Calu3 (cell line): ENCODE measurements at regions not wholly inside any gene's neighbourhood (a gene's known extent, or its start where the extent isn't known, plus 50 kb on each side); places are given as distances from the start of the nearest gene placed in this dataset.

ENCODE experiments used
- BruUV-seq: library from RNA; stranded (reverse); fragments of 400-500 nt; replicated peaks from 2 replicates; lab custom pipeline; 2021; lab: Mats Ljungman, UMichigan
- CTCF ChIA-PET: fragments of 300-600 bp; sonication (Branson Sonifier 250); formaldehyde crosslinking; loops from one replicate; lab custom pipeline; 2022; ENCODE audit warnings: antibody characterized with exemption; lab: Charles Lee
- DNase-seq: peaks from one replicate; pipeline ENCODE4 v3.0.0; 2022
- H3K27ac Mint-ChIP-seq: one replicate; pipeline ENCODE4 v1.8.0; 2022; ENCODE audit warnings: mixed read lengths; ENCODE audit not compliant: unreplicated experiment
- H3K27me3 Mint-ChIP-seq: one replicate; pipeline ENCODE4 v1.8.0; 2022; ENCODE audit warnings: mixed read lengths; ENCODE audit not compliant: unreplicated experiment
- H3K36me3 Mint-ChIP-seq: one replicate; pipeline ENCODE4 v1.8.0; 2022; ENCODE audit warnings: mild to moderate bottlenecking, moderate library complexity, mixed read lengths; ENCODE audit not compliant: insufficient read depth, unreplicated experiment
- H3K4me1 Mint-ChIP-seq: one replicate; pipeline ENCODE4 v1.8.0; 2022; ENCODE audit warnings: mild to moderate bottlenecking, low read depth, mixed read lengths; ENCODE audit not compliant: unreplicated experiment
- H3K4me3 Mint-ChIP-seq: one replicate; pipeline ENCODE4 v1.8.0; 2022; ENCODE audit warnings: mild to moderate bottlenecking, low read depth, moderate library complexity, mixed read lengths; ENCODE audit not compliant: unreplicated experiment
- H3K9me3 Mint-ChIP-seq: one replicate; pipeline ENCODE4 v1.8.0; 2022; ENCODE audit warnings: low read depth, mixed read lengths; ENCODE audit not compliant: unreplicated experiment
- CTCF ChIP-seq: fragments of 200-600 bp; IDR thresholded peaks from one replicate; pipeline ENCODE4 v1.8.0; 2022; ENCODE audit warnings: antibody characterized with exemption; ENCODE audit not compliant: unreplicated experiment
- intact Hi-C: fragments of 100-400 bp; cut with micrococcal nuclease; formaldehyde crosslinking; loops from one replicate; pipeline ENCODE4 v1.10.0; 2022; ENCODE audit not compliant: unreplicated experiment

- Mint-ChIP-seq H3K27me3 (no peaks in the 10 kb centered on the region), H3K9me3 (peaks cover 14% of the 10 kb centered on the region), H3K4me1 (no peaks in the 10 kb centered on the region), H3K27ac (no peak overlapping the region), H3K4me3 (no peak overlapping the region), H3K36me3 (no peaks in the 10 kb centered on the region)
- no peak for TF ChIP-seq CTCF
- no peak for DNase-seq
- CTCF ChIA-PET = no interaction called here
- BruUV-seq = no TSS peak
- intact Hi-C loops = no loop called here
Measured at GRCh38 chr10:10532236-10532635, 485.4 kb upstream of the CELF2 start.

GRCh38 chr10:10532826-10533225, 484.8 kb upstream of the CELF2 start:
- CTCF ChIA-PET = no interaction called here
- Mint-ChIP-seq H3K36me3 (no peaks in the 10 kb centered on the region), H3K27me3 (no peaks in the 10 kb centered on the region), H3K4me1 (no peaks in the 10 kb centered on the region), H3K4me3 (no peak overlapping the region), H3K27ac (no peak overlapping the region), H3K9me3 (peaks cover 14% of the 10 kb centered on the region)
- BruUV-seq = no TSS peak
- TF ChIP-seq CTCF = no peak
- DNase-seq = no peak
- intact Hi-C loops = no loop called here

- Mint-ChIP-seq H3K27ac (no peak overlapping the region), H3K4me1 (no peaks in the 10 kb centered on the region), H3K27me3 (no peaks in the 10 kb centered on the region), H3K36me3 (no peaks in the 10 kb centered on the region), H3K4me3 (no peak overlapping the region), H3K9me3 (peaks cover 14% of the 10 kb centered on the region)
- intact Hi-C loops = no loop called here
- CTCF ChIA-PET = interaction anchor here (0.6 kb wide), 1 partner anchor 930 kb away, joined by 3 read pairs; no protein-coding TSS in a partner anchor
- DNase-seq = no peak
- BruUV-seq = no TSS peak
- TF ChIP-seq CTCF = no peak
Measured at GRCh38 chr10:10533437-10533836, 484.2 kb upstream of the CELF2 start.

- Mint-ChIP-seq H3K9me3 (peaks cover 8% of the 10 kb centered on the region), H3K4me3 (no peak overlapping the region), H3K36me3 (no peaks in the 10 kb centered on the region), H3K4me1 (no peaks in the 10 kb centered on the region), H3K27ac (no peak overlapping the region), H3K27me3 (no peaks in the 10 kb centered on the region)
- CTCF ChIA-PET = no interaction called here
- DNase-seq = no peak
- BruUV-seq = no TSS peak
- intact Hi-C loops = no loop called here
- TF ChIP-seq CTCF = no peak
Measured at GRCh38 chr10:10538326-10538725, 479.3 kb upstream of the CELF2 start.
